LoVo (cell line): ENCODE measurements at regions not wholly inside any gene's neighbourhood (a gene's known extent, or its start where the extent isn't known, plus 50 kb on each side); places are given as distances from the start of the nearest gene placed in this dataset.

Experiments
- DNase-seq: peaks from one replicate; pipeline ENCODE4 v3.0.0-alpha.2; 2016; ENCODE audit warnings: low spot score

DNA sequence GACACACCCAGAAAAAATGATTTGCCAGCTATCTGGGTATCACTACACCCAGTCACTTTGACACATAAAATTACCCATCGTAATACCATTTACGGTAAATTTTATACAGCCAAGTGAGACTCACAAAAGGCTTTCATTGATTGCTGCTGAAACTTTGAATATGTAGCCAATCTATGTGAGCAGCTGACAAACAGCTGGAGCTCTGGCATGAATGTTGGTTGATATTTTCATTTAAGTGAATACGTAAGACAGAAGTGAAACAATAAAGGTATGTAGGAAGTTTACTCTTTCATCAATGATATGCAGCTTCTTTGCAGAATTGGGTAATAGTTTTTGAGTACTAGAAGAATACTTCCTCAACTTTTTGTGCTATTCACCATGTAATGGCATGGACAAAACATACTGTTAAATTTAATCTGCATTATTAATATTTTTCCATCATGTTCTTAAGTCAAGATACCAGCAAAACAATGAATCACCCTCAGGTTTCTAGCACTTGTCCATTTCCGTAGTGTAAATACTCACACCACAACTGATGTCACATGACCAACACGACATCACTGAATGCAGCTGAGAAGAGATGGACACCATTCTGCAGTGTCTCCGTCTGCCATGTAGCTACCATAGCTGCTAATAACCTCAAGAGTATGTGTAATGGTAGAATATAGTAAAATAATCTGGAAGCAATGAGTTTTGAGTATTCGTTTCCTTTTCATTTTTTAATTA, 205.9 kb upstream of the HES1 start:
- DNase-seq: no peak

DNA sequence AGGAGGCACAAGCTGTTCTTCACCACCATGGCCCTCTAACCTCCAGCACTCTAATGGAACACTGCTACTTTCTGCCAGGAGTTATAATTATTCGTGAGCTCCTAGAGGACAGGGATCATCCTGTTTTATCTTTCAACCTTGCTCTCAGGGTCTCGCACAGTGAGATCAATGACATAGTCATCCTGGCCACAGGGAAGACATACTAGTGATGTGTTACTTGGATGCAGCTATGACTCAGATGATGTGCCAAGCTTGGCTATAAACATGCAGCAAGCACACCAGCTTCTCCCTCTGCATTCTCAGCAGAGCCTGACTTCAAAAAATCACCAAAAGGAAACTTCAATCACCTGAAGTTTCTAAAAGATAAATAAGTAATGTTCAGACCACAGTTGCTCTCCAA, 203.8 kb upstream of the HES1 start:
- no peak for DNase-seq

DNA sequence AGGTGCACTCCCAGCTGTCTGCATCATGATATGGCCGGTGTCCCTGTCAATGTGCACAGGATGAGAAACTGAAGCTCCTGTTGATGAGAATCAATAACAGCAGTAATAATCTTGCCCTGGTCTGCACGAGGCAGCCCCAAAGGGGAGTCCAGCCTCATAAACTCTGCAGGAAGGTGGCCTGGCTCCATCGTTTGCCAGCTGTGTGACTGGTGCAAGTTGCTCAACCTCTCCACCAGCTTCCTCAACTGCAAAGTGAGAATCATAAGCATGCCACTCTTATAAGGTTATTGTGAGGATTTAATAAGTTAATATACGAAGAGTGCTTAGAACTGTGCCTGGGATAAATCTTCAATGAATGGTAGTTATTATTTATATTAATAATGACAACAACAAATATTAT, 203.4 kb upstream of the HES1 start:
- no peak for DNase-seq

DNA sequence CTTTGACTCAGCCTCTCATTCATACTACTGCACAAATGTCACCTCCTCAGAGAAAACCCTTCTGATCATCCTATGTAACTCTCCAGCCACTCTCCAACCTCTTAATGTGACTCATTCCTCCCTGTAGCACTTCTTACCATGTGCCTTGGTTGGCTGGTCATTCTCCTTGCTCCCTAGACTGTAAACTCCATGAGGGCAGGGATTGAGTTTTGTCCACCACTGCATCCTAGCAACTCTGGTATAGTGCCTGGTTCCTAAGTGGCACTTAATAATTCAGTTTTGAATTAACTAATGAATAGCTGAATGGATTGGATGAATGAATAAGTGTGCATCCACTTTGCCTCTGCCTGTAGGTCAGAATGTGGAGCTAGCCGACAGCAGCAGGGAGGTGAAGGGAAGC, 202.5 kb upstream of the HES1 start:
- no peak for DNase-seq

DNA sequence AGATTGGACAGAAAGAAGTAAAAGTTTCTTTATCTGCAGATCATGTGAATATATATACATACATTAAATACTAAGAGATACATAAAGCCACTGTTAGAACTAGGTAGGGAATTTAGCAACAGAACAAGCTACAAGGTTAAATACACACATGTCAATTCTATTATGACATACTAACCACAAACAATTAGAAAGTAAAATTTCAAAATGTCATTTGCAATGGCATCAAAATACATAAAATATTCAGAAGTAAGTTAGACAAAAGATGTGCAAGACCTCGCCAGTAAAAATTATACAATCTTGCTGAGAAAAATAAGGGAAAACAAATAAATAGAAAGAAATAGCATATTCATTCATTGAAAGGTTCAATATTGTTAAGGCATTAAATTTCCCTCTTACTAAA, 200.0 kb upstream of the HES1 start:
- DNase-seq: no peak

DNA sequence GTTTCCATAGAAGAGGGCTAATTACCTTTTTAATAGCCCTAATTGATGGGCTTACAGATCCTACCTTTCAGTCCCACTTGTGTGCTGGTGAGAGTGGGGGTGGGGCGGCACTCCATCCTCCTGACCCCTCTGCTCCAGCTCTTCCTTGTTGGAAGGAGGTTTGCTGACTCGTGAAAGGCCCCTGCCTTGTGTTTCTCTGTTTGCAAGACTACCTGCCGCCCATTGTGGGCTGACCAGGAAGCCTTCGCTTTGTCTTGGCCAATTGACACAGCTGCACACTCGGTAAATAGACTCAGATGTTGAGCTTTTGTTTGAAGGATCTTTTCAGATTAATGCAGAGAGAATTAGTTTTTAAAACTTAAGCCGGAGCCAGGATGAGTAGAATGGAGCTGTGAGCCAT, 197.3 kb upstream of the HES1 start:
- DNase-seq: no peak

DNA sequence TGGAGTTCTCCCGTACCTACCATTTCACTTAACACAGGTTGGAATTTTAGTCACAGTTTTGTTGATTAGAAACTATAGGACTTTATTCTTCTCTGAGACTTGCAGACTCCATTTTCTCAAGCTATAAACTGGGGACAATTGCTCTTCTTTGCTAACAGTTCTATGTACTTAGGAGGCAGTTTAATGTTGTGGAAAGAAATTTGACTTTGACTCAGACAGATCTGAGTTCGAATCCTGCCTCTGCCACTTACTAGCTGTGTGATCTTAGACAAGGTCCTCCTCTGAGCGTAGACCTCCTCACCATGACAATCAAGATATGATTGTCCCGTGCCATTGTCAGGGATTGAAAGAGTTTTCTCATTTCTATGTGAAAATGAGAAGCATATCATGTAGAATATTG, 196.4 kb upstream of the HES1 start:
- no peak for DNase-seq

DNA sequence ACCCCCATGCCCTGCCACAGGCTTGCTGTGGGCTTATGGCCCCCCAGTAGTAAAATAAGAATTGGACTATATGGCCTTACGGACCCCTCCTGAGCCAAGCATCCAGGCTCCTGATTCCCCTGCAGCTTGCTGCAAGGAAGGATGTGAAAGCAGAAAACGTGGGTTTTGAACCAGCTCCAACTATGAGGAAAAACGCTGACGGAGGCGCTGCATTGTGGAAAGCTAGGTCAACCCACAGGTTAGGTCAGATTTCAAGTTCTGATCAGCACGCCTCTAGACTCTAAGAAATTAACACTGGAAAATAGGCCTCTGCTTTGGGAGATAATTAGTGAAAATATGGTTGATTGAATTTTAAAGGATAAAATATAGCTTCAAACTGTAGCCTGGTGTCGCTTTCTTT, 195.4 kb upstream of the HES1 start:
- DNase-seq: no peak

DNA sequence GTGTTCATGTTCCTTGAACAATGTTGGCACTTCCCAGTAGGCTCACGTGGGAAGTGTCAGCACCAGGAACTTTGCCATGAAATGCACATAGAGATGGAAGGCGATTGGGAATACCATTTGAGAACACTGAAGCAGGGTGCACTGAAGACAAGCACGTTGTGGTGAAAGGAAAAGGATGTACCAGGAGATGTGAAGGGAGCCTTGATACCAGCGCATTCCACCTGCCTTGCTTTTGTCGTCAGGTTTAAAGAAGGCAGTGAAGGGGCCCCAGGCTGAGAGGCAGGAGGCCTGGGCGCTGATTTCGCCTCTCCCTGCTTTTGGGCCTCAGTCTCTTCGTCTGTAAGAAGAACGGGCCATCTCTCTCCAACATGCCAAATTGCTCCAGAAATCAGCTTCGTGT, 194.5 kb upstream of the HES1 start:
- DNase-seq: no peak

DNA sequence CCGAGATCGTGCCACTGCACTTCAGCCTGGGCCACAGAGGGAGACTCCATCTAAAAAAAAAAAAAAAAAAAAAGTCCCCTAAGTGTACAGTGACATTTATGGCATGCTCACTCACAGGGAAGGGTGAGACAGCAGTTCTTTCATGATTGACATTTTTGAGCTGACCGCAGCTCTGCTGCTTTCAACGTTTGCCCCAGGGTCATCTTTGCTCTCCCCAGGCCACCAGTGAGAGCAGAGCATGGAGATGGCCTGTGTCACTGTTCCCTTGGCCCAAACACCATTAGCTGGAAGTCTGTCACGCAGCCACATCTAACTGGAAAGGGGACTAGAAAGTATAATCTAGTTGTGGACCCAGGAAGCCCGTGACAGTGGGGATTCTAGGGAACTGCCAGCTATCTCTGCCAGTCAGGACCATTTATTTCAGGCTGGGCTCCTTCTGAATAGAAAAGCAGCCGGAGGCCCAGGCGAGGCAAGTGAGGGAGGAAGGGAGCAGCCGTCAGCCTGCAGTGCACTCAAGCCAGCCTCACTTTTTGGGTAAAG, 193.4 kb upstream of the HES1 start:
- no peak for DNase-seq

DNA sequence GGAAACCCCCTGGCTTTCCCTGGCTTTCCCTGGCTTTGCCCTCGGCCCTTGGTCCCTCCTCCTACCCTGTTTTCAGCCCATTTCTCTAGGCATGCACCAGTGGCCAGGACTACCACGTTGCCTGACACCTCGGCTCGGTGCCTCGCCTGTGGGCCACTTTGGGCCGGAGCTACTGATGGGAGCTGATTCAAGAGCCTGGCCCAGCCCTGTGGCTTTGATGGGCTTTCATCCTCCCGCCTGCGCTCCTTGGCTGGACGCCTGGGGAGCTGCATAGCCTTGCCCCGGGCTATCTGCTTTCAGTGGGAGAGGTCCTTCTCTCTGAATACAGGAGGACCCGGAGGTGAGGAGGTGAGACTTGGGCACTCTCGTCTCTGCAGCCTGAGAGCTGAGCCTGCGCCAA, 192.7 kb upstream of the HES1 start:
- no peak for DNase-seq

DNA sequence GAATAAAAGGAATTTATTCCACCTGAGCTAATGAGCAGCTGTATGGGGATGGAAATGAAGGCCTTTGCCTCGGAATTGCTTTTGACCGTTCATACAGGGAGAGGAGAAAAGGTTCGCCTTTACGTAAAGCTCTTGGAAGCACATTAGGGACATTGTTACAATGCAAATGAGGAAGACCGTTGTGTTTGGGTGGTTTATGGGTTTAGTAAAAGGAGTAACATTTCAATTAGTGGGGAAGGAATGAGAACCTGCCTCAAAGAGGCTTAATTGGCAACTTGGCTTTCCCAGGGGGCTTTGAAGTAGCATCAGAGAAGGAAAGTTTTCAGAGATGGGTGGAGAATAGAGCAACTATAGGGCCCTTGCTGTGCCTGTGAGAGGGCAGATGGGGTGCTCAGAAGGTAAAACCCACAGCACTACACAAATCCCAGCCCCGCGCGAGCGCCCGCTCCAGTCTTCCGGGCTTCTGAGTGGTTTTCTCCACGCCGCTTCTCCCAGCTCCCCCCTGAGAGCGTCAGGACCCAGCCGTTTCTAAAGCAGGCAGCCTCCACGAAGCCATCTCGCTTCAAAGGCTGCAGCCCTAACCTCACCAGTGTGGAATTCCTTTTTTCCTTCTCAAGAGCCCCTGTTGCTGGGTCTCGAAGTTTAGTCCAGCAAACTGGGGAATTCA, 192.0 kb upstream of the HES1 start:
- no peak for DNase-seq

DNA sequence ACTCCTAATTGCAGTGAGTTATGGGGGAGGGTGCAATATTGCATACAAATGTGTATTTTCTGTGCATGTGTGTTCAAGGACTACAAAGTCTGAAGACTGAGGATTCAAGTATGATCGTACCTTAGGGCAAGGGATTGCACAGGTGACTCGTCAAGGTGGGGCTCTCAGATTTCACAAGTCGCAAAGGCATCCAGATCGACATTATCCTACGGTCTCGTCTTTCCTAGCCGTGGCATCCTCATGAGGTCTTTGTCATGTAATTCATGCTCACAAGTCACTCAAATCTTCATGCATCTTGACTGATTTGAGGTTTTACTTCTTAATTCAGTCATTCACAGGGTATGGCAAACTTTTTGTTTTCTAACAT, 191.4 kb upstream of the HES1 start:
- DNase-seq: no peak

DNA sequence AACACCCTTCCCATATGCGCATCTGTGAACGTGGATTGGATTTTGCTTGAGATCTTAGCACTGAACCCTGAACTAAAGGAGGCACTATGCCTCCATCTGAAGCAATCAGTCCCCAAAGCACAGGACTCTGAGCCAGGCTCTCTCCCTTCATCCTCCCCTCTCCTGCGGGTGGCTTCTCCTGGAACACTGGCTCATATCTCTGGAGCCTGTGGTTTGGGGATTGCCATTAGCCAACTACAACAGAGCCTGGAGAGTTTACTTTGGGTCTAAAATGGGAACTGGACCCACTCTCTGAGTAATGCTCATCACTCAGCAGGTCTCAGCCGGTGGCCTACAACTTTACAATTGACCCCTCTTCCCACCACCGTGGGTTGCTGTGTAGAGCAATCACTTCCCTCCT, 190.8 kb upstream of the HES1 start:
- no peak for DNase-seq

DNA sequence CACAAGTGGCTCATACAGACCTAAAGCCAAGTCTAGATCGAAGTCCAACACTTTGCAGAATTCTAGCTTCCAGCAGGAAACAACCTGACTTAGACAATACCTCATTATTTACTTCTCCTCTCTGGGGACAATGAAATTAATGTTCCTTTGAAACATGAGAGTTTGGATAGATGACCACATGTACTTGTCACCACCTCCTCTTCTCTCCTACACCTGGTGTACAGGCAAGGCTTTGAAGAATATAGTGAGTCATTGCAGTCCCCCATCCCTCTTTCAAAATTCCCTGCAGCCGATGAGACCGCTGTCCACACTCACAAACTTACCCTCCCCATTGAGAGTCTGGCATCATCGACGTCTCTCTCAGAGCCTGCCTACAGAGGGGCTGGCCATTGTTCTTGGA, 189.0 kb upstream of the HES1 start:
- DNase-seq: no peak

DNA sequence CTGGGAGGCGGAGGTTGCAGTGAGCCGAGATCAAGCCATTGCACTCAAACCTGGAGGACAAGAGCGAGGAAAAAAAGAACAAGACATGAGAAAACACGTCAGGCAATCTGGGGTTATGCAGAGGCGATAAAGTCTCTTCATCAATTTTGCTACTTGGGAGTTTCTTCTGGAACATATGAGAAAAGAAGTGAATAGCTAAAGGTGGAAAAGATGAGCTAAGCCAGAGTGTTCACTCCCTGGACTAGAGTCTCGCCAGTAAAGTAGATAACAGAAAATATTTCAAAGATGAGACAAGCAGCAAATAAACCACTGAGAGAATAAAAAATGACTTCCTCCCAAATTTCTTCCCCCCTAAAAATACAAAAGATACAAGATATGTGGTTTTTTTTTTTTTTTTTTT, 188.4 kb upstream of the HES1 start:
- DNase-seq: no peak

DNA sequence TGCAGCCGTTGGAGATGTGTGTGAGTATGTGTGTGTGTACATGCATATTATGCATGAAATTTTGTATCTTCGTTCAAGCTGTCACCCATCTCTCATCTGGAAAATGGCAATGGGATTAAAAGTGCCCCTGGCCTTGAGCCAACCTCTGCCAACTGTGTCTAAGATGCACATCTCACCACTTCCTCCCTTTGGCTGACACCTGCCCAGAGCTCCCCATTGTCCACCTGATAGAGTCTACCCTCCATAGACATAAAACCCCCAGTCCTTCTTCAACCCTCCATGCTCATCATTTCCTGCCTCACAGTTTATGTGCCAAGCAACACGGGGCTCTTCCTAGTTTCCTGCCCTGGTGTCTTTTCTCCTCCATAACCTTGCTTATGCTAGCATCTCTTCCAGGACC, 187.5 kb upstream of the HES1 start:
- no peak for DNase-seq

DNA sequence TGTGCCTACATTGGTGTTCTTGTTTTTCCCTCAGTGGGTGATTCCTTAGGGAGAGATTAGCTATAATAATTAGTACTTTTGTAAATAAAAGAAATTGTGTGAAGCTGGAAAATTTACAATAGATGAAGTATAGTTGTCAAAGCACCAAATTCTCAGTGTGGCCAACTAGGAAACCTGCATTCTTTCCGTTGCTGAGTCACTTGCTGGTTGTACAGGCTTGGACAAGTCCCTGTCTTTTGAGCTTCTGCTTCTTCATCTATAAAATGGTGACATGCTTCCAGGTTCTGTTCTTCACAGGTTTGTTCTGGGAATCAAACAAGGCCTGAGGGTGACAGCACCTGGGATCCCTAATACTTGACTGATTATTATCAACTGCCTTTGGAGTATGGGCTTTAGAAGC, 184.1 kb upstream of the HES1 start:
- no peak for DNase-seq

DNA sequence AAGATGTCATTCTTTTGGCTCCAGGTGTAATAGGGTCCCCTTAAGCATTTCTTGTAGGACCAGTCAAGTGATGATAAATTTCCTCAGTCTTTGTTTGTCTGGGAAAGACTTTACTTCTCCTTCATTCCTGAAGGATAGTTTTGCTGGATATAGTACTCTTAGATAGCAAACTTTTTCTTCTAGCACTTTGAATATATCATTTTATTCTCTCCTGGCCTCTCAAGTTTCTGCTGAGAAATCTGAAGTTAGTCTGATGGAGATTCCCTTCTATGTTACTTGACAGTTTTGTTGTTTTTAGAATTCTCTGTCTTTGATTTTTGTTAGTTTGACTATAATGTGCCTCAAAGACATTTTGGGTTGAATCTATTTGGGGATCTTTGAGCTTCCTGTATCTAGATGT, 181.2 kb upstream of the HES1 start:
- no peak for DNase-seq

DNA sequence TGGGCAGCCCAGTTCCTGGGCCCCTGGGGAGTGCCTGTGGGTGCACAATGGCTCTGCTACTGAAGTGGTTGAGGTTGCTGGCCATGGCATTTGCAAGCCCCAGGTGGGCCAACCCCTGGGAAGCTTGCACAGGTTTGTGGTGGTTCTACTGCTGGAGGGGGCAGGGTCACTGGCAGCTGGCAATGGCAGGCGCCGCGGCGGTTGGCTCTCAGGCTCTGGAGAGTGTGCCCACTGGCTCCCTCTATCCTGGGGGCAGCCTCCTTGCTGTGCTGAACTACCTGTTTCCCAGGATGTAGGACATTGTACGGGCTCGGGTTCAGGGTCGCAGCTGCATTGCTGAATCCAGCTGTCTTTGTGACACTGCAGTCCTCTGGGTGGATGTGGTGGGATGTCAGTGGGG, 180.2 kb upstream of the HES1 start:
- DNase-seq: no peak

DNA sequence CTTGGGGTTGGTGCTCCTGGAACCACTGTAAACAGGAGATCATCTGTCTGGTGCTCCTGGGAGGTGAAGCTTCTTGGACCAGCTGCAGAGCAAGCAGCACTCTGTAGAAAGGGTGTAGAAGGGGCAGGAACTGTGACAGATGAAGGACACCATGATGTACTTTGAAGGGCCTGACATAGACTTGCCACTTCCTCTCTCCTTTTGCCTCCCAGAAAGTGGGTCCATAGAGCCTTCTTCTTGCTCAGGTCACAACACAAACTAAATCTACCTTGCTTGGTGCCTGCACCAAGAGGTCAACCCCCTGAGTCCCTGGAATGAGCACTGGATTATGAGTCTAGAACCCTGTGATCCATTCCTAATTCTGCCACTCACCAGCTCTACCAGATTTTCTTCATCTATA, 176.1 kb upstream of the HES1 start:
- no peak for DNase-seq

DNA sequence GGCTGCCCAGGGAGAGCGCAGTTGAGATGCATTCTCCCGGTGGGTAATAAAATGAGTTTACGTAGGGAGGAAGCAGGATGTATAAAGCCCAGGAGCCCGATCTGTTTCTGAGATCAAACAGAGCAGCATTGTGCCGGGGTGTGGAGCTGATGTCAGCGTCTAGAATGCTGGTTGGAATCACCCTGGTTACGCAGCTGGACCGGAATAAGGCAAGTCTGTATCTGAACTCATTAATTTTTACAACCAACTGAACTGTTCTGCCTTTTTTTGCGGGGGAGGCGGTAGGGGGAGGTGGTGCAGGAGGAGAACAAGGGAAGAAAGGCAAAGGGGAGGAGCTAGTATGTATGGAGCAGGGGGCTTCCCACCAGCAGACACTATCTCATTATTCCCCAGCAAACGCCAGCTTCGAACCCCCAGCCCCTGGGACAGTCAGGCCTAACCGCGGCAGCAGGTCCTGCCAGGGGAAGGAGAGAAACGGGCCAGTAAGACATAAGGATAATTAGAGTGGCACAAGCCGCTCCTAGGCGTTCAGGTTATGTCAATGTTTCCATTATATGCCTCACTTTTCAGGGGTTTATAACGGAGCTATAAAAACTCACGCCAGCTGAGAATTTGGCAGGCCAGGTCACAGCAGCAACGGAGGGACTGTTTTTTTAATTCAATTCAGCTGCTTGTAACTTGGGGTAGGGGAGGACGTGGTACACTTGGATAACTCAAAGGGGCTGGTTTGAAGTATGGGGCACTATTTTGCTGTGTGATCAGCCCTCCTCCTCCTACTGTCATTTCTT, 175.3 kb upstream of the HES1 start:
- DNase-seq: peak; percentile 38

DNA sequence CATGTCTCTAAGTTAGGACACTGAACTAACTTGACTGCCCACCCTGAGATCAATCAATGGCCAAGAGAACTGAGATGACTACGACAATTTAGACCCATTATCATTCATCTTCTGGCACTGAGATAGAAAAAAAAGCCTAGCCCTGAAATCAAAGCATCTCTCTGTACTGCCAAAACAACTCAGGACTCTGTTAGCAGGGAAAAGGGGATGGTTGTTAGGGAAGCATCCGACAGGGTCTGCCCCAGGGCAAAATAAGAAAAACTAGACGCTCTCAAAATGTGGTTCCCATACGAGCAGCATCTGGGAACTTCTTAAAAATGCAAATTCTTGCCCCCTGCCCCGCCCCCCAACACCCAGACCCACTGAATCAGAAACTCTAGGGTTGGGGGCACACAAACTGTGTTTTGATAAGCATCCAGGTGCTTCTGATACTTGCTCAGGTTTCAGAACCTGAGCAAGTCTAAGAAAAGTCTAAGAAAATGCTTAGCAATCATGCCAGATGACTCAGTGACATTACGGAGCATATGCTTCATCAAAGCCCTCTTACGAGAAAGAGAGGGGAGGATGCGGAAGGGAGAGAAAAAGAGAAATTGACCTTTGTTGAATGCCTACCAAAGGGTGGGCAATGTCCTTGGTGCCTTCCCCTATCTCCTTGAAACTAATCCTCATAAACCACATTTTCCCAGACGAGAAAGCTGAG, 172.8 kb upstream of the HES1 start:
- DNase-seq: no peak
